ENCODE measurements at regions not wholly inside any gene's neighbourhood (a gene's known extent, or its start where the extent isn't known, plus 50 kb on each side); places are given as distances from the start of the nearest gene placed in this dataset.

DNA sequence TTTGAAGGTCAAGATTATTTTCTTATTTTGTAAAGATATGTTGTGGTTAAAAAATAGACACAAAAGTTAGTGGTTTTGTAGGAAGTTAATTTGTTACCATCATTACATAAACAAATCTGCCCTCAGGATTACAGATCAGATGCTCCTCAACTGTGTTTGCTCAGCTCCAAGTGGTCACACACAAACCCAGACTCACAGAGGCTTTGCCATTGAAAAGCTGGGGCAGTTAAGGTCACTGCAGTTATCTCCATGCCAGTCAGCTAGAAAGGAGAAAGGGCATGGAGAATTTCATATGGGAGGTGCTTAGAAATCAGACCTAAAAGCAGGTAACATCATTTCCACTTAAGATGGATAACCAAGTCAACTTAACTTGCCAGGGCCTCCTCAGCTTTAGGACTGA, 825.7 kb upstream of the GBE1 start:
- H4K20me1 ChIP-seq (replicated peaks; ENCODE audit: insufficient read depth) = no peaks in the 10 kb centered on the region
- H3K27ac Mint-ChIP-seq = no peak overlapping the region
- H3K27me3 ChIP-seq (ENCODE audit: insufficient read depth) = no peaks in the 10 kb centered on the region
- H3K79me2 ChIP-seq (replicated peaks; ENCODE audit: insufficient read depth) = no peaks in the 10 kb centered on the region
- H3K27ac ChIP-seq (ENCODE audit: low read depth) = no peak overlapping the region
- no peaks in the 10 kb centered on the region for H3K9me2 ChIP-seq (ENCODE audit: insufficient read depth)
- no peak overlapping the region for H3K4me3 Mint-ChIP-seq
- ATAC-seq (no peak), DNase-seq (ENCODE audit: low spot score) (no peak)
- H3K9me3 Mint-ChIP-seq = peaks cover 21% of the 10 kb centered on the region
- H2AFZ ChIP-seq = peak overlapping the region; percentile 57; the same call in 1 of the 2 replicates
- no peak overlapping the region for H3K4me3 ChIP-seq
- peaks cover 15% of the 10 kb centered on the region; the same call in 2 of the 3 replicates for H3K36me3 Mint-ChIP-seq (ENCODE audit: low read depth)
- H3K4me1 Mint-ChIP-seq = no peaks in the 10 kb centered on the region
- H3K4me2 ChIP-seq = no peak overlapping the region
- no peaks in the 10 kb centered on the region; the same call in 1 of the 2 replicates for H3K36me3 ChIP-seq (ENCODE audit: insufficient read depth)
- H3K27me3 Mint-ChIP-seq (ENCODE audit: insufficient read depth, low read depth, poor library complexity) = no peaks in the 10 kb centered on the region
- H3K4me1 ChIP-seq (ENCODE audit: insufficient read depth) = no peaks in the 10 kb centered on the region
- no peaks in the 10 kb centered on the region for H3F3A ChIP-seq (replicated peaks; ENCODE audit: low read depth)
- TF ChIP-seq, protein P1, sequence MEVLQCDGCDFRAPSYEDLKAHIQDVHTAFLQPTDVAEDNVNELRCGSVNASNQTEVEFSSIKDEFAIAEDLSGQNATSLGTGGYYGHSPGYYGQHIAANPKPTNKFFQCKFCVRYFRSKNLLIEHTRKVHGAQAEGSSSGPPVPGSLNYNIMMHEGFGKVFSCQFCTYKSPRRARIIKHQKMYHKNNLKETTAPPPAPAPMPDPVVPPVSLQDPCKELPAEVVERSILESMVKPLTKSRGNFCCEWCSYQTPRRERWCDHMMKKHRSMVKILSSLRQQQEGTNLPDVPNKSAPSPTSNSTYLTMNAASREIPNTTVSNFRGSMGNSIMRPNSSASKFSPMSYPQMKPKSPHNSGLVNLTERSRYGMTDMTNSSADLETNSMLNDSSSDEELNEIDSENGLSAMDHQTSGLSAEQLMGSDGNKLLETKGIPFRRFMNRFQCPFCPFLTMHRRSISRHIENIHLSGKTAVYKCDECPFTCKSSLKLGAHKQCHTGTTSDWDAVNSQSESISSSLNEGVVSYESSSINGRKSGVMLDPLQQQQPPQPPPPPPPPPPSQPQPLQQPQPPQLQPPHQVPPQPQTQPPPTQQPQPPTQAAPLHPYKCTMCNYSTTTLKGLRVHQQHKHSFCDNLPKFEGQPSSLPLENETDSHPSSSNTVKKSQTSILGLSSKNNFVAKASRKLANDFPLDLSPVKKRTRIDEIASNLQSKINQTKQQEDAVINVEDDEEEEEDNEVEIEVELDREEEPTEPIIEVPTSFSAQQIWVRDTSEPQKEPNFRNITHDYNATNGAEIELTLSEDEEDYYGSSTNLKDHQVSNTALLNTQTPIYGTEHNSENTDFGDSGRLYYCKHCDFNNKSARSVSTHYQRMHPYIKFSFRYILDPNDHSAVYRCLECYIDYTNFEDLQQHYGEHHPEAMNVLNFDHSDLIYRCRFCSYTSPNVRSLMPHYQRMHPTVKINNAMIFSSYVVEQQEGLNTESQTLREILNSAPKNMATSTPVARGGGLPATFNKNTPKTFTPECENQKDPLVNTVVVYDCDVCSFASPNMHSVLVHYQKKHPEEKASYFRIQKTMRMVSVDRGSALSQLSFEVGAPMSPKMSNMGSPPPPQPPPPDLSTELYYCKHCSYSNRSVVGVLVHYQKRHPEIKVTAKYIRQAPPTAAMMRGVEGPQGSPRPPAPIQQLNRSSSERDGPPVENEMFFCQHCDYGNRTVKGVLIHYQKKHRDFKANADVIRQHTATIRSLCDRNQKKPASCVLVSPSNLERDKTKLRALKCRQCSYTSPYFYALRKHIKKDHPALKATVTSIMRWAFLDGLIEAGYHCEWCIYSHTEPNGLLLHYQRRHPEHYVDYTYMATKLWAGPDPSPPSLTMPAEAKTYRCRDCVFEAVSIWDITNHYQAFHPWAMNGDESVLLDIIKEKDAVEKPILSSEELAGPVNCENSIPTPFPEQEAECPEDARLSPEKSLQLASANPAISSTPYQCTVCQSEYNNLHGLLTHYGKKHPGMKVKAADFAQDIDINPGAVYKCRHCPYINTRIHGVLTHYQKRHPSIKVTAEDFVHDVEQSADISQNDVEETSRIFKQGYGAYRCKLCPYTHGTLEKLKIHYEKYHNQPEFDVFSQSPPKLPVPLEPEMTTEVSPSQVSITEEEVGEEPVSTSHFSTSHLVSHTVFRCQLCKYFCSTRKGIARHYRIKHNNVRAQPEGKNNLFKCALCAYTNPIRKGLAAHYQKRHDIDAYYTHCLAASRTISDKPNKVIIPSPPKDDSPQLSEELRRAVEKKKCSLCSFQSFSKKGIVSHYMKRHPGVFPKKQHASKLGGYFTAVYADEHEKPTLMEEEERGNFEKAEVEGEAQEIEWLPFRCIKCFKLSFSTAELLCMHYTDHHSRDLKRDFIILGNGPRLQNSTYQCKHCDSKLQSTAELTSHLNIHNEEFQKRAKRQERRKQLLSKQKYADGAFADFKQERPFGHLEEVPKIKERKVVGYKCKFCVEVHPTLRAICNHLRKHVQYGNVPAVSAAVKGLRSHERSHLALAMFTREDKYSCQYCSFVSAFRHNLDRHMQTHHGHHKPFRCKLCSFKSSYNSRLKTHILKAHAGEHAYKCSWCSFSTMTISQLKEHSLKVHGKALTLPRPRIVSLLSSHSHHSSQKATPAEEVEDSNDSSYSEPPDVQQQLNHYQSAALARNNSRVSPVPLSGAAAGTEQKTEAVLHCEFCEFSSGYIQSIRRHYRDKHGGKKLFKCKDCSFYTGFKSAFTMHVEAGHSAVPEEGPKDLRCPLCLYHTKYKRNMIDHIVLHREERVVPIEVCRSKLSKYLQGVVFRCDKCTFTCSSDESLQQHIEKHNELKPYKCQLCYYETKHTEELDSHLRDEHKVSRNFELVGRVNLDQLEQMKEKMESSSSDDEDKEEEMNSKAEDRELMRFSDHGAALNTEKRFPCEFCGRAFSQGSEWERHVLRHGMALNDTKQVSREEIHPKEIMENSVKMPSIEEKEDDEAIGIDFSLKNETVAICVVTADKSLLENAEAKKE (CRISPR knock-in tag; IDR thresholded peaks at IDR 0.05) = no peak
- TF ChIP-seq CREB1 (CRISPR knock-in tag; IDR thresholded peaks at IDR 0.05; ENCODE audit: low read depth) (no peak), NANOG (IDR thresholded peaks at IDR 0.05; ENCODE audit: borderline replicate concordance) (no peak), JUNB (IDR thresholded peaks at IDR 0.05; ENCODE audit: unreplicated experiment) (no peak), ZNF331 (CRISPR knock-in tag; IDR thresholded peaks at IDR 0.05; ENCODE audit: low read depth) (no peak)
- TF ChIP-seq, protein P2, sequence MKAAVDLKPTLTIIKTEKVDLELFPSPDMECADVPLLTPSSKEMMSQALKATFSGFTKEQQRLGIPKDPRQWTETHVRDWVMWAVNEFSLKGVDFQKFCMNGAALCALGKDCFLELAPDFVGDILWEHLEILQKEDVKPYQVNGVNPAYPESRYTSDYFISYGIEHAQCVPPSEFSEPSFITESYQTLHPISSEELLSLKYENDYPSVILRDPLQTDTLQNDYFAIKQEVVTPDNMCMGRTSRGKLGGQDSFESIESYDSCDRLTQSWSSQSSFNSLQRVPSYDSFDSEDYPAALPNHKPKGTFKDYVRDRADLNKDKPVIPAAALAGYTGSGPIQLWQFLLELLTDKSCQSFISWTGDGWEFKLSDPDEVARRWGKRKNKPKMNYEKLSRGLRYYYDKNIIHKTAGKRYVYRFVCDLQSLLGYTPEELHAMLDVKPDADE (IDR thresholded peaks at IDR 0.05) = no peak
